Endodermal cell (in vitro differentiated cells): ENCODE measurements at regions not wholly inside any gene's neighbourhood (a gene's known extent, or its start where the extent isn't known, plus 50 kb on each side); places are given as distances from the start of the nearest gene placed in this dataset.

Experiments
- DNase-seq: peaks from one replicate; pipeline ENCODE4 v3.0.0-alpha.2; 2017
- H3K27ac ChIP-seq: 2 replicates; pipeline ENCODE4 v1.5.1; 2013; ENCODE audit warnings: mild to moderate bottlenecking, low read depth, low read length, moderate library complexity
- H3K27me3 ChIP-seq: 2 replicates; pipeline ENCODE4 v1.6.1; 2013; ENCODE audit warnings: mild to moderate bottlenecking, low read length, moderate library complexity; ENCODE audit not compliant: insufficient read depth, control insufficient read depth, poor library complexity, severe bottlenecking
- H3K36me3 ChIP-seq: 2 replicates; pipeline ENCODE4 v1.7.0; 2013; ENCODE audit warnings: mild to moderate bottlenecking, low read length, moderate library complexity; ENCODE audit not compliant: control insufficient read depth, insufficient read depth
- H3K4me1 ChIP-seq: one replicate; pipeline ENCODE4 v1.7.0; 2013; ENCODE audit warnings: low read length; ENCODE audit not compliant: control insufficient read depth, insufficient read depth
- H3K4me3 ChIP-seq: 2 replicates; pipeline ENCODE4 v1.5.1; 2013; ENCODE audit warnings: mild to moderate bottlenecking, low read length, moderate library complexity
- H3K9ac ChIP-seq: 2 replicates; pipeline ENCODE4 v1.6.1; 2013; ENCODE audit warnings: mild to moderate bottlenecking, low read length, moderate library complexity; ENCODE audit not compliant: poor library complexity, severe bottlenecking; ENCODE audit errors: extremely low read depth
- H3K9me3 ChIP-seq: 2 replicates; pipeline ENCODE4 v1.6.1; 2013; ENCODE audit warnings: mild to moderate bottlenecking, low read length, moderate library complexity; ENCODE audit not compliant: control insufficient read depth
- H3K27ac Mint-ChIP-seq: 2 replicates; pipeline ENCODE4 v1.8.0; 2020; ENCODE audit warnings: mixed read lengths
- H3K27me3 Mint-ChIP-seq: 2 replicates; pipeline ENCODE4 v1.8.0; 2021; ENCODE audit warnings: mild to moderate bottlenecking, mixed read lengths; ENCODE audit not compliant: insufficient read depth
- H3K36me3 Mint-ChIP-seq: 2 replicates; pipeline ENCODE4 v1.8.0; 2020; ENCODE audit warnings: low read depth, mixed read lengths
- H3K4me1 Mint-ChIP-seq: 2 replicates; pipeline ENCODE4 v1.8.0; 2020; ENCODE audit warnings: mixed read lengths
- H3K4me3 Mint-ChIP-seq: 2 replicates; pipeline ENCODE4 v1.8.0; 2020; ENCODE audit warnings: mild to moderate bottlenecking, moderate library complexity, mixed read lengths
- H3K9me3 Mint-ChIP-seq: 2 replicates; pipeline ENCODE4 v1.8.0; 2020; ENCODE audit warnings: mild to moderate bottlenecking, mixed read lengths
- WGBS, 2 experiments: methylation state at CpG; one replicate each; pipeline versions ENCODE4 v1.1.5 to v1.1.7; 2013; ENCODE audit warnings: missing lambda C conversion rate in 2 of 2, mixed read lengths in 1 of 2; ENCODE audit not compliant: insufficient coverage in 1 of 2, insufficient read length in 1 of 2; 5-methylcytosine and 5-hydroxymethylcytosine counted together
- TF ChIP-seq, protein P1 (sequence below): fragments of 200-600 bp; sonication (generic); conservative IDR thresholded peaks from 2 replicates; pipeline ENCODE4 v1.5.0; 2021; ENCODE audit warnings: antibody characterized with exemption, mild to moderate bottlenecking

DNA sequence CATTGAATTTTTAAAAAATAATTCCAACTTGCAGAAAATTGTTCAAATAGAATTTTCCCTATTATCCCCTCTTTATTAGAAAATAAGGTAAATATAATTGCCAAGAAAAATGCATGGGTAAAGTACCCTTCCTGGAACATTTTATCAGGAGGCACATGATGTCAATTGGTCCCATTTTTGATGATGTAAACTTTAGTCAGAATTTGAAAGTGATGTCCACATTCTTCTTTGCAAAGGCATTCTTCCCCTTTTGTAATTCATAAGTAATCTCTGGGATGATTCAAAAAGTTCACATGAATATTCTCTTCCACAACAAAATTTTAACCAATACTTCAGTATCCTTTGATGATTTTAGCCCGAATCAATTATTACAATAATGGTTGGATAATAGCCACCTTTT lies 86.9 kb upstream of the ANO3 start:
- H3K36me3 ChIP-seq = no peaks in the 10 kb centered on the region
- no peak overlapping the region for H3K9ac ChIP-seq
- Mint-ChIP-seq H3K4me3 (no peak overlapping the region), H3K36me3 (no peaks in the 10 kb centered on the region), H3K27me3 (no peaks in the 10 kb centered on the region), H3K9me3 (peaks cover 3% of the 10 kb centered on the region), H3K27ac (no peak overlapping the region), H3K4me1 (no peaks in the 10 kb centered on the region)
- no peak for DNase-seq
- 89% methylated on average over 1 of the region's 1 CpG; no CpG with 5 or more reads in 1 of the 2 experiments for WGBS, 2 experiments
- no peaks in the 10 kb centered on the region for H3K27me3 ChIP-seq
- TF ChIP-seq, protein P1, sequence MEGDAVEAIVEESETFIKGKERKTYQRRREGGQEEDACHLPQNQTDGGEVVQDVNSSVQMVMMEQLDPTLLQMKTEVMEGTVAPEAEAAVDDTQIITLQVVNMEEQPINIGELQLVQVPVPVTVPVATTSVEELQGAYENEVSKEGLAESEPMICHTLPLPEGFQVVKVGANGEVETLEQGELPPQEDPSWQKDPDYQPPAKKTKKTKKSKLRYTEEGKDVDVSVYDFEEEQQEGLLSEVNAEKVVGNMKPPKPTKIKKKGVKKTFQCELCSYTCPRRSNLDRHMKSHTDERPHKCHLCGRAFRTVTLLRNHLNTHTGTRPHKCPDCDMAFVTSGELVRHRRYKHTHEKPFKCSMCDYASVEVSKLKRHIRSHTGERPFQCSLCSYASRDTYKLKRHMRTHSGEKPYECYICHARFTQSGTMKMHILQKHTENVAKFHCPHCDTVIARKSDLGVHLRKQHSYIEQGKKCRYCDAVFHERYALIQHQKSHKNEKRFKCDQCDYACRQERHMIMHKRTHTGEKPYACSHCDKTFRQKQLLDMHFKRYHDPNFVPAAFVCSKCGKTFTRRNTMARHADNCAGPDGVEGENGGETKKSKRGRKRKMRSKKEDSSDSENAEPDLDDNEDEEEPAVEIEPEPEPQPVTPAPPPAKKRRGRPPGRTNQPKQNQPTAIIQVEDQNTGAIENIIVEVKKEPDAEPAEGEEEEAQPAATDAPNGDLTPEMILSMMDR = no peak
- no peak overlapping the region for H3K27ac ChIP-seq
- no peaks in the 10 kb centered on the region for H3K4me1 ChIP-seq
- no peaks in the 10 kb centered on the region for H3K9me3 ChIP-seq
- no peak overlapping the region for H3K4me3 ChIP-seq

DNA sequence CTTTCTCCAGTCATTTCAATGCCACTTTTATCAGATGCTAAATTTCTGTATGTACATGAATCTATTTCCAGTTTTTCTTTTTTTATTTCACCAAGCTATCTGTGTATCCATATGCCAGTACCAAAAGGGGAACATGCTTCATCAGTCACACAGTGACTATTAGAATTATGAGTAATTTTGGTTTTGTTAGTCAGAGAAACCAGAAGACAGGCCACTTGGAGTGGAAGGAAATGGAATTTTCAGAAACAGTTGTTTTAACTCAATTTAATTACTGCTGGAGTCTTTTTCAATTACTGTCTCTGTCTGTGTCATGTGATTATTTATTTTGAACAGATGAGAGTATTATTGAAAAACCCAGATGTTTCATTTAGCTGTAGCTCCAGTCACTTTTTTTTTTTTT lies 84.6 kb upstream of the ANO3 start:
- Histone ChIP-seq H3K9ac (no peak overlapping the region), H3K36me3 (no peaks in the 10 kb centered on the region), H3K9me3 (no peaks in the 10 kb centered on the region), H3K4me1 (no peaks in the 10 kb centered on the region), H3K27me3 (no peaks in the 10 kb centered on the region), H3K4me3 (no peak overlapping the region), H3K27ac (no peak overlapping the region)
- H3K36me3 Mint-ChIP-seq = no peaks in the 10 kb centered on the region
- no peak overlapping the region for H3K27ac Mint-ChIP-seq
- no peaks in the 10 kb centered on the region for H3K27me3 Mint-ChIP-seq
- peaks cover 3% of the 10 kb centered on the region for H3K4me1 Mint-ChIP-seq
- TF ChIP-seq, protein P1 = no peak
- H3K9me3 Mint-ChIP-seq = peaks cover 3% of the 10 kb centered on the region
- no peak overlapping the region for H3K4me3 Mint-ChIP-seq
- DNase-seq = no peak

DNA sequence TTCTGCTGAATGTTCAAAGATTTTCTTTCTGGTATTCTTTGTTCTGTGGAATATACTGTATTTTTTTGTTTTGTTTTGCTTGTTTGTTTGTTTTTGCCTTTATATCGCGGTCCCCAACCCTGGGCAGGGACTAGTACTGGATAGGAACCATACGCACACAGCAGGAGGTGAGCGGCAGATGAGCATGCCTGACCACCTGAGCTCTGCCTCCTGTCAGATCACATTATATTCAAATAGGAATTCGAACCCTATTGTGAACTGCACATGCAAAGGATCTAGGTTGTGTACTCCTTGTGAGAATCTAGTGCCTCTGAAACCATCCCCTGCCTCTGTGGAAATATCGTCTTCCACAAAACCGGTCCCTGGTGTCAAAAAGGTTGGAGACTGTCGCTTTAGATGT lies 83.3 kb upstream of the ANO3 start:
- Histone ChIP-seq H3K4me3 (no peak overlapping the region), H3K9ac (no peak overlapping the region), H3K4me1 (no peaks in the 10 kb centered on the region), H3K36me3 (no peaks in the 10 kb centered on the region), H3K27me3 (no peaks in the 10 kb centered on the region), H3K9me3 (no peaks in the 10 kb centered on the region), H3K27ac (no peak overlapping the region)
- no peaks in the 10 kb centered on the region for H3K36me3 Mint-ChIP-seq
- no peak for DNase-seq
- TF ChIP-seq, protein P1 = no peak
- no peaks in the 10 kb centered on the region for H3K27me3 Mint-ChIP-seq
- no peak overlapping the region for H3K27ac Mint-ChIP-seq
- H3K4me1 Mint-ChIP-seq = peaks cover 3% of the 10 kb centered on the region
- H3K9me3 Mint-ChIP-seq = peaks cover 3% of the 10 kb centered on the region
- no peak overlapping the region for H3K4me3 Mint-ChIP-seq
- 63 to 87% methylated on average over 1 to 8 of the region's 8 CpGs for WGBS, 2 experiments
